GM21390 (cell line): ENCODE measurements at regions not wholly inside any gene's neighbourhood (a gene's known extent, or its start where the extent isn't known, plus 50 kb on each side); places are given as distances from the start of the nearest gene placed in this dataset.
A peak's percentile ranks its signal among the peaks of the same experiment; 100 is the strongest.

ENCODE experiments used
- ATAC-seq: cut with Tn5 transposase; IDR thresholded peaks from one replicate; pipeline ENCODE4 v1.9.1; 2021; ENCODE audit not compliant: unreplicated experiment

DNA sequence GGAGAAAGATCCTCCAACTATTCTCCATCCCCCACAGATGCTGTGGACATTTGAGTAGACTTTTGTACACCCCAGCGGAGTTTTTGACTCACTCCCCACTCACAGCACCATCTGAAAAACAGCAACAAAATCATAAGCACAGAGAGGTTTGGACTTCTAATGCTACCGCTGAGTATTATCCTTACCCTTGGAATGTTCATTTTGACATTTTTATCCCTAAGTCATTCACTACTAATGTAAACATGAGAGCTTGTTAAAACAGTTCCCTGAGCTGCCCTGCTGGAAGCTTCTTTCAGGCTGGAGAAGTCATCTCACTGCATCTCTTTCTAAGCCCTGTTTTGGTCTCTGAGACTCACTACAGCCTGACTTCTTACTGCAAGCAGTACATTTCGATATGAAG lies 1045.9 kb downstream of the MCTP2 start:
- ATAC-seq, result no peak

DNA sequence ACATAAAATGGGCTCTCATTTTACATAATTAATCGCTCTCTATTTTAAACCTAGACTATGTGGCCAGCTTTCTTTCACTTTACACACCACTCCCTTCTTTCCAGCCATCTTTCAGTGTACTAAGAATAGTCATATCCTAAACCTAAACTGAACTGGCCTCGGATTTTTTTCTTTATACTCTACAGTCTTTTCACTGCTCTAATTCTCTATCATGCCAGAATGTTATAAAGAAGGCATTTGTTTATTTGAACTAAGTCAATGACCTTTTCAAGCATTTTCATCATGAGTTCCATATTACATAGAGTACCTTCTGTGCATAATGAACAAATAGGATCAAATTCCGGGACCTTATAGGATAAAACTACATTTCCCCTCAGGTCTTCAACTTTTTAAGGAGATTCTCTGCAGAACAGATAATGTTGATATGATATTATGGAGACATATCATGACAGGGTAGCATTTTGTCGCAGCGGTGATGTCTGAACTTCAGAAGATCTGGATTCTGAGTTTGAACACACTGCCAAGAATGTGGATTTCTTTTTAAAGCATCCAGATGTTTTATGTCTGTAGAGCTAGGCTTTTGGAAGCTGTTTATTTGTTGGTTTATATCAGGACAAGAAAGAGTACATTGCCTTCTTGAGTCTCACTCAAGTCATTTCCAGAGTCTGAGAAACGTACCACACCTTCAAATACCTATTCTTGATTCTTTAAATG lies 1047.3 kb downstream of the MCTP2 start:
- ATAC-seq, result no peak

DNA sequence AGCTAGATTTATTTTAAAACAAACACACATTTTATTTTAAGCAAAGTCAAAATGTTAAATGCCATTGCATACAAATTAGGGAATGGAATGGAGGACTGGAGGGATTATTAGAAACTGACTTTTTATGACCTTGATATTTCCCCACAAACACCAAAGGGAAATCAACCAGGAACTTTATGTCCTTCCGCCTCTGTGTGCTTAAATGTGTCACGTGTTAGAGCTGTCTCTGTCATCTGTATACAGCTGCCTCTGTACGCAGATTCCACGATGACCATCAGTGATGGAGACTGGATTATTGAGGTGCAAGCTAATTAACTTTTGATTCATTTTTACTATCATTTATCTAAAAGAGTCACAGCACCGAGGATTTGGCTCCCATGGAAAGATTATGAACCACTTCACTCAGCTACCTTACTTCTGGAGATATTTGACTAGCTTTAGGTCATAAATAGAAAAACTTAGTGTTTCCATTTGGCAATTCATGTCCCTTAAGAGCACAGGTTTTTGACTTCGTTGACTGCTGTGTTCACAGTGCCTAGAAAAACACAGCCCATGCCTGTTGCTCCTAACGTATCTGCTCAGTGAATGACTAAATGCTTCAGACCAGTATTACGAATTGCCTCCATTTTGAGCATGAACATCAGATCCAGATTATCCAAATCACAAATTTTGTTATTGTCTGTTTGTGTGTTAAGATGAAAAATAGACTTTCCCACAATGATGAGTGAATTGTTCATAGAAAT lies 1048.1 kb downstream of the MCTP2 start:
- ATAC-seq, result no peak

DNA sequence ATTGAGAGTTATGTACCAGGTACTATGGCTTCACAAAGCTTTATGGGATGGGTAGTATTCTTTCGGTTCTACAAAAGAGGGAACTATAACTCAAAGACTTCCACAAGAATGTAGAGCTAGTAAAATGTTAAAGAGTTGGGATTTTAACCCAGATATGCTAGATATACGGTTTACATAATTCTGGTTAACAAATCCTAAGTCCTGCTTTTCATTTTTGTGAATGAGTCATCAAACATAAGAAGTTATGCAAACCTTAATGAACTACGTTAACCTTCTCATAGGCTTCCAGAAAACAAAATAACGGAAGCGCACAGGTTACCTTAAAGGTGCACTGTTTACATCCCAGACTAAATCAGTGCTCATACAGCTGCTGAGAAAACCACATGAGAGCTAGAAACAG lies 1049.3 kb downstream of the MCTP2 start:
- ATAC-seq, result no peak

DNA sequence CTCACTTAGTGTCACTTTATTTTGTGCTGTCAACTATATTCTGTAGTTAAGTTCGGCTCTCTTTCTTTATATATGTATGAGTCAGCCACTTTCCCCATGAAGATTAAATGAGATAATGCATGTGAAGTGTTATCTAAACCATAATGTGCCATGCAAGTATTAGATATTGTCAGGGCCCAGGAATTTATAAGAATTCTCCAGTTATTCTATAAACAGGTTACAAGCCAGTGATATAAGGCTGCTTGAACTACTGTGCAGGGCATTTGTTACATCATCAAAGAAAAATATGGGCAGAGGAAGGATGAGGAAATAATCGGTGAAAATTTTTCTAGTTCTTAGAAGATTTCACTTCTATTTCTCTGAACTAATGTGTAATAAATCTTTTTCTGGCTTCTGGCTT lies 1049.0 kb upstream of the NR2F2 start:
- ATAC-seq, result no peak

DNA sequence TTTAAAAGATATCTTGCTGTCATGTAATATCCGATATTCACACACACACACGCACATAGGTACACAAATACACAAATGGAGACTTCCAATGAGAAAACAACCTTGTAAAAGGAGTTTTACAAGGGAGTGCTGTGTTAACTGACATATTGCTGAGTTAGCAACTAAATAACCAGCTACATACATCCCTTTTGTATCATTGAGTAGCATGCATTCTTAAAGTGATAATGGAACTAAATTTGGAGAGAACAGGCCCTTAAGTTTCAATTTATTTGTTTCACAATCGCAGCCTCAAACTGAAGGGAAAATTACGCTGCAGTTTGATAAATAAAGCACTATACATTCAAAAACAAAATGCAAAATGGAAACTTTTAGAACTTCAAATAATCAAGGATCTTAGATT lies 1046.0 kb upstream of the NR2F2 start:
- ATAC-seq, result no peak

DNA sequence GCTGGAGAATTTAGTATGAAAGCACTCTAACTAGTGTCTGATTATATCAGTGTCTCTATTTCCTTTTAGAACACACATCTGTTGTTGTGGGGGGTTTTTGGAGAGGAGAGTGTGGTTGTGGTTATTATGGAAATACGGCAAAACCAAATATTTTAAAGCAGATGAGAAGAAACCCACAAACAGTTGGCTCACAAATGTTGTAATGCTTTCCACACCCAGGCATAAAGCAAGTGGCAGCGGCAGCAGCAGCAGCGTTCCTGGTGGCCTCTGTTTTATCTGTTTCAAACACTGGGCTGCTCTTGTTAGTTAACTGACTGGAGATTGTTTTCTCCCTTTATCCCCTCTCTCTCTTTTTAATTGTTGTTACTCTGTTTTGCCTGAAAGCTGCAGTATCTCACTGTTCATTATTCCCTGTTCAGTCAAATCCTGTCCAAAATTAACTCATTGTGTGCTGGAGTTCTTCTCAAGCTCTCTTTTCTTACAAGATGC lies 1045.5 kb upstream of the NR2F2 start:
- no peak for ATAC-seq

DNA sequence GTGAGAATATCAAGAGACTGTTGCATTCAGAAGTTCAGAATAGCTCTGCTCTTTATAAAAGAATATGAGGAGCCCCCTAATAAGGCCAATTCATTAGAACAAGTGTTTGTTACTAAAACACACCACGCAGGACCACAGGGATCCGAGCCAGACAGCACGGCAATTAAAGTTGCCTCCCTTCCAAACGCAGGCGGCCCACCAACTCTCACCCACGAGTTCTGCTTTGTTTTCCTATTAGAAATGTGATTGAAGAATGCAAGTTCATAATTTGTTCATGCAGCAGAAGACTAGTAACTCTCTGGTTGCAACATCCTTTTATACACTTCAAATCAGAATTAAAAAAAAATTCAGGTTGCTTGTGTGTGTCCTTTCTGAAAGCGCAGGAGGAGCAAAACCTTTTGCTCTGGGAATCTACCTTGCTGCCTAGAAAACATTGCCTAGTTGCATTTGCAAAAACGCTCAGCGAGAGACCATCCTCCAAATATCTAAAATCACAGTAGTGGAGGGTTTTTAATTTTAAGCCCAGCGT lies 1044.1 kb upstream of the NR2F2 start:
- ATAC-seq, result no peak

DNA sequence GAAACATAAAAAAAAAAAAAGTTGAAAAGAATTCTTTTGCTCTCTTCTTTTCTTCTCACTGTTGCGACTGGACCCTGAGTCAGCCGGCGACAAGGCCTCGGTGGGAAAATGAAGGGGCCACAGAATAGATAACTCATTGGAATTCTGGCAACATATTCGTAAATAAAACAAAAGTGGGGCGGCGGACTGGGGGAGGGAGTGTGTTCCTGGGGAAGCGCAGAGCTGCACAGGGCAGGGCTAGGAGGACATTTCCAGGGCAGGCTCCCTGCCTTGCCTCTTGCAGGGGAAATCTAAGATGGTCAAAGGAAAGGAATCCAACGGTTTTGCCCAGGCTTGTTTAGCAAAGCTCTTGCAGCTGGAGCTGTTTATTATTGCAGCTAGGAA lies 1042.8 kb upstream of the NR2F2 start:
- ATAC-seq, result no peak

DNA sequence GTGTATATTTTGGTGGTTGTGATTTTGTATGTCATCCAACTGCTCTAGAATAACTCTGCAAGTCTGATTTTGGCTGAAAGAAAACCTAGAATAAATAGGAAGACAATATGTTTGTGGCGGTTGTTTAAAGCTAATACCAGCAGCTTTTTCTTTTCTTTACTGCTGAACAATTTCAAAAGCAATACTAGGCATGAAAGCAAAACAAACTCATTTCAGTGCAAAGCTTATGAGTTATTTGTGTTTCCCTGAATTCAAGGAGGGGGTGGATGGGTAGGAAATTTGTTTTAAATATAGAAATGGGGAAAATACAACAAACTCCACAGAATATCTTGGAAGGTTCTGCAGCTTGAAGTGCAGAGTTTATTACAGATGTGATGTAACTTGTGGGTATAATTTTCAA lies 1041.9 kb upstream of the NR2F2 start:
- ATAC-seq, result no peak

DNA sequence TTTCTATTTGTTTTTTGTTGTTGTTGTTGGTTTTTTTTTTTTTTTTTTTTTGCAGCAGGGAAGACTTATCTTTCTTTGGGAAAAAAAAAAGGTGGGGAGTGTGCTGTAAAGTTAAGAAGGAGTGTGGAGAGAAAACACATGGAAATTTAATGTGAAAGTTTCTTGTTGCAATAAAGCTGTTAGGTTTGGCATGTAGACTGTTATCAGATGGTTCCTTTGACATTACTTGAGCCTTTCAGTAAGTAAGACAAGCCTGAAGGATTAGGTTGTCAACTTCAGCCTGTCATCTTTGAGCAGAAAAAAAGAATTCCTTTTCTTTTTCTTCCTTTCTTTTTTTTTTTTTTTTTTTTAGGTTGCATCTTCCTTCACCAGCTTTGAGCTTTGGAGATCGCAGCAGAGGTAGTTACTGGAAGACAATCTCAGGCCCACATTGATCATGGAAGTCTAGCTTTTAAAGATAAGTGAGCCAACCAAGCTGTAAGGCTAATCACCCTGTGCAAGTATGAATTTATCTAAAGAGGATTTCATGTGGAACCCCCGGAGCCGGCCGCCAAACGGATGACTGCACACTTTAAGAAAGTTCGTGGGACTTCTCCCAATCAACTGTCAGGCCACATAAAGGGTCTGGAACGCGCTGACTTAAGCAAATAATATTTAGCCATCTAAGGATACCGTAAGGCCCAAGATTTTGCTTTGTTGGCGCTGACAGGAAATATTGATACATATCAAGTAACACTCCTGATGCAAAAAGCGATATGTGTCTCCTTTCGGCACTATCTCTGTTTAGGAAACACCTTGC lies 1040.1 kb upstream of the NR2F2 start:
- no peak for ATAC-seq

DNA sequence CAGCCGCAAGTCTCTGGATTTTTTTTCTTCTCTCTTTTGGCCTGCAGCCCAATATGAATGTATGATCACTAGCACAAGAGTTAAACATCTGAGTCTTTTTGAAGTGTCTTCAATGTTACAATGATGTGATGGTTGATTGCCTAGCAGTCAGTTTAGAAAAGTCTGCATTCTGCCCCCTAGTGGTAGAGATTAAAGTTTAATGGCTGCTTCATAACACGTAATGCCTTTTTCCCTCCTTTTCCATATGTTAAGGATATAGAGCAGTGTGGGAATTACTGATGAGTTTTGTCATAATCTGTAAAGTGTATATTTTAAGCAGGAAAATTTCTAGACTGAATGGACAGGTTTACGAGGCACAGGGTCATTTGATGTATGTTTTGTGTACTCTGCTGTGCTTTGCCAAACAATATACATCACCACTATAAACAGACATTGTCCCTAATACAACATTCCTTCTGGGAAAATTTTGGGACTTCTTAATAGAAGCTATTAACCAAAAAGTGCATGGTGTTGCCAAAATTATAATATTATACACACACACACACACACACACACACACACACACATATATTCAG lies 1038.5 kb upstream of the NR2F2 start:
- peak; percentile 63 for ATAC-seq

DNA sequence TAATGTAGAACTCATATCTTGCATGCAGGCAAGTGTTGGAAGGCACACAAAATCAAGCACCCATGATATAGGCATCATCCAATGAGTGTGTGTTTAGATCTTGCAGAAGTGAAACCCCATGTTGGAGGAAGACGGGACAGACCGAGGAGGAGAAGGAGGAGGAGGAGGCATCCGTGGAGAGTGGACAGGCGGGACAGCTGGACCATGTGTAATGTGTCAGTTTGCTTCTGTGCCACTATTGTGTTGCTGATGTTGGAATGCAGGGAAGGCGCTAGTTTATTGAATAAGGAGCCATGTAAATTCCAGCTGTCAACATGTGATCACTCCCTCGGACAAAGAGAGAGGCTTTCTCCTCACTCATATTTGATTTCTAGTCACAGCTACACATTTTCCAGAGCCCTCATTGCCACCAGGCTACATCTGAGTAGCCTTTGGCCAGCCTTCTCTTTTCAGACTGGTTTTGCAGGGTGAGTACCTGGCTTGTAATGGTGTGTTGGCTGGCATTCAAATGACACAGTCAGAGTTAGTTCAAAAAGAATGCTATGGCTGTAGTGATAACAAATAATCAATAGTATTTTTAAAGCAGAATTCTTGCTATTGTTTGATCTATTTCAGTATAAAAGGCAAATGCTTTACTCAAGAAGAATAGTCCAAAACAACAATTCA lies 1037.6 kb upstream of the NR2F2 start:
- ATAC-seq, result no peak

DNA sequence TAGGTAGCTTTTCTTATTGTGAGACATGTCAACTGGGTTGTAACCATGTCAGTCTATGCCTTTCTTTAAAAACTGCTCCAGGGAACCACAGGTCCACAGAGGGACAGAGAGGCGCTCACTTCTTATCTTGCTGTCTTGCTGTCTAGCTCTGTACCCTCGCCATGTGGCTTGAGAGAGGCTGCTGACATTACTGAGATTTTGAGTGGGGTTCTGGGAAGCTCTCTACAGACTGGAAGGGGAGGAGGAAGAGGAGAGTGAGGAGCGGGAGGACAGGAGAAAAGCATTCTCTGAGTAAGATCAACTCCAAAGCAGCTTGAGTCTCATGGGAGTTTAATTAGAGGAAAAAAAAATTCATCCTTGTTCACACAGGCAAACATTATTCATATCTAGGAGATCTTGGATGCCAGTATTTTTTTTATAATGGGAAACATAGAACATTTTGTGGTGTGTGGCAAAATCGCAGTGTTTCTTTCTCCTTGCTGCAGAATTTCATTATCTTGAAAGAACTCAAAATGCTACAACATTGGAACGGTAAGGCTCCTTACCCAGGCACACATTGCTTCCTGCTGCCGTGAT lies 1037.0 kb upstream of the NR2F2 start:
- no peak for ATAC-seq

DNA sequence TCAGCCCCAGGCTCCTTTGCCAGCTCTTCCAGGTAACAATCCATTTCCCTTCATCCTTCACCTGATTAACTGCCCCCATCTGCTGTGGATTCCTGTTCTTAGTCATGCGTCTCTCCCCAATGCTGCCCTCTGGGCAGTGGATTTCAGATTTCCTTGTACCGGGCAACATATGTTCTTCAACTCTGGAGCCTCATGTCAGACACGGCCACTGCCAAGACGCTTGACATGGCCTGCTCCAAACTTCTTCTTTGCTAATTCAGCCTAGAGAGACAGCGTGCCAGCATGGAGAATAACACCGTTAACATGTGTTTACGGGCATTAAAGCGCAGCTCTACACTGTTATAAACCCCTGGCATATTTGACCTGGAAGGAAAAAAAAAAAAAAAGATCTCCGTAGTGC lies 1035.1 kb upstream of the NR2F2 start:
- ATAC-seq, result no peak

DNA sequence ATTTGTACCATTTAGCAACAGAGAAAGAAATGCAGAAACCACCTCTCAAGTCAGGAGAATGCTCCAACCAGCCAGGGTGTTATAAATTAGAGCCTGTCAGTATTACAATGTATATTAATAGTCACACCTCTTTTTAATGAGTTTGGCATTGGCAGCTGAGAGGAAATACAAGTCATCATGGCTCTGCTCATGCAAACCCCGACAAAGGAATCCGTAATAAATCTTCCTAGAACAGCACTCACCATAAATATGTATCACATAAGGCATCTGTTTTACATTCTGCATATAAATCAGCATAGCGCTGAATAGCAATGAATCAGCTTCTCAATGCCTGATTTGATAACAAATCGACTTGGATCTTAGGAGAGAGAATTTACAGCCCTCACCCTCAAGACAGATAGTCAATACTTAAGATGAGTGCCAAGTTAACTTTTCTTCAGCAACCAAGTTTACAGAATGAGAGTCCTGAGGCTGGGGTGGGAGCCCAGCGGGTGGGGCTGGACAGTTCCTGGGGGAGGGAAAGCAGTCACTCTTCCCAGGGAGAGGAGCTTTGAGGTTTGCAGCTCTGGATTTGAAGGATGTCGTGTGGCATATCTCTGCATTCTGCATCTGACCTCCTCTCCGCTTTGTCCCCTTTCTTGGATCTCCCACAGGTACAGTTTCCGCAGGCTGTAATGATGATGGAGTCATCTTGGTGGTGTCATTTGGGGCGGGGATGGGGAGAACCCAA lies 1034.4 kb upstream of the NR2F2 start:
- ATAC-seq, result no peak

DNA sequence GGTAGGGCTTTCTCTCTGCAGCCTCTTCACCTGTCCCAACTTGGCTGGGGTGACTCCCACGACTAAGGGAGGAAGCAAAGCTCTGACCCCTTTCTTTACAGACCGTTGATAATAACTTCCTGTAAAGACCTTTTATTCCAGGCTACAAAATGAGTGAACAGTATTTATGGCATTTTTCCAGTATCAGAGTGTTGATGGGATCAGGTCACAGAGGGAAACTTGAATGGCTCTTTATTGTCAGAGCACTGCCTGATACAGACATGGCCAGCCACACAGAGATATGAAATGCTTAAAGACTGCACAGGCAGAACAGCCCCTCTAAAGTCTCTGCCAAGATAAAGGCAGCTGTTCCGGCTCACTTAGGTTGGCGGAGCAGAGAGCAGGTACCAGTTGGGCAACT lies 1033.9 kb upstream of the NR2F2 start:
- ATAC-seq, result no peak

DNA sequence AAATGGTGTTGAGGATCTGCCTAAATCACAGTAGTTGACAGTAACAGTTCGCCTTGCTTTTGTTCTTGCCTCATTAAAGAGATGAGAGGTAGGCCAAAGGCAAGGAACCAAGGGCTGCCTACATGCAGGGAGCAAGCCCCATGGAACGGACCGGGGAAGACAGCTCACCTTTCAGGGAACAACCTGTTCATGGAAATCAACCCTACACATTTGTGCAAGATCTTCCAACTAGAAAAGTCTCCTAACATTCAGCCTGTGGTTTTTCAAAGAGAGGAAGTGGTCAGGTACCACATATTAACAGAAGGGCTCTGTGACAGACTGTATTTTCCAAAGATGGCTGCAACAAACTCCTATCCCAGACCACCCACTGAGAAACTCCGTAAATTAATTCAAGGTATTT lies 1031.8 kb upstream of the NR2F2 start:
- ATAC-seq, result no peak

DNA sequence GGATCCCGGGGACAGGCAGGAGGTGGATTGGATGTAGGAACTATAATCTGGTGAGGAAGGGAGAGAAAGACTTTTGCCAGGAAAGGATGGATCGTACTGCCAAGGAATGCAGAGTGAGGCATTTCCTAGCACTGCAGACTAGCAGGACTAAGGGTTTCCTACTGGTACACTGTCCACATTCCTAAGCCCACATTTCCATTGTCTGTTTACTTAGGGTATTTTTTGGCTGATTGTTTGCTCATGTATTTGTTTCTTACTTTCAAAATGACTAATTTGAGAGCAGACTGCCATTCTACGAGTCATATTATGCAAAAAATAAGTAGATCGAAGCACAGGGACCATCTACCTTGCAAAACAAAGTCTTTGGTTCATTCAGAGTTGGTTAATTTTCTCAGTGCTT lies 1029.5 kb upstream of the NR2F2 start:
- ATAC-seq, result no peak

DNA sequence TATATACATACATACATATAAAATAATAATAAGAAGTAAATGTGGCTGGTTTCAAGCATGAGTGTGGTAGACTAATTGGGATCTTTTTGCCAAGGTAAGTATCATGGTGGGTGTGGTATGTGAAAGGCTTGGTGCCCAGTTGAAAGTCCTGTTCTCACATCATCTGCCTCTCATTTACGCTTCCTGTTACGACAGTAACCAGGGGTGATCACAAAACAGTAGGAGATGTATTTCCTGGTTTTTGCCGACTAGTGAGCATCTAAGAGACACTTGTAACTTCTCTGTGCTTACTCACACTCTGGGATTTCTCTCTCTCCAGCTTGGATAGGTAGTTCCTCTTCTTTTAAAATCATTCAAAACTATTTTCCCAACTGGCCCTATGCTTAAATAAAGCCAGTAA lies 1028.3 kb upstream of the NR2F2 start:
- ATAC-seq, result no peak
